HG02970 (cell line): ENCODE measurements at regions not wholly inside any gene's neighbourhood (a gene's known extent, or its start where the extent isn't known, plus 50 kb on each side); places are given as distances from the start of the nearest gene placed in this dataset.
"Not testable (repeated sequence)": the region's sequence is repeated elsewhere in the genome, so short reads cannot be mapped to it uniquely, and the experiment has no call there.

ENCODE experiments used
- ATAC-seq: cut with Tn5 transposase; IDR thresholded peaks from one replicate; pipeline ENCODE4 v1.9.1; 2021; ENCODE audit warnings: mild to moderate bottlenecking, moderate library complexity, moderate number of reproducible peaks; ENCODE audit not compliant: unreplicated experiment, low FRiP score

GRCh38 chr7:32694182-32694581, 197.4 kb downstream of the KBTBD2 start:
- no peak for ATAC-seq

GRCh38 chr7:32691965-32692815, 196.9 kb downstream of the AVL9 start:
- peak; percentile 67 for ATAC-seq

GRCh38 chr7:32688092-32688491, 192.8 kb downstream of the AVL9 start:
- ATAC-seq = not testable (repeated sequence)

- ATAC-seq = no peak
Observed at GRCh38 chr7:32681174-32681518, 185.9 kb downstream of the AVL9 start.

GRCh38 chr7:32680259-32681173, 185.2 kb downstream of the AVL9 start:
- ATAC-seq = no peak

- ATAC-seq = no peak
Observed at GRCh38 chr7:32679192-32679591, 183.9 kb downstream of the AVL9 start.

GRCh38 chr7:32677593-32677992, 182.3 kb downstream of the AVL9 start:
- ATAC-seq = no peak

- ATAC-seq = no peak
Observed at GRCh38 chr7:32676249-32676941, 181.1 kb downstream of the AVL9 start.

- ATAC-seq = no peak
Observed at GRCh38 chr7:32673275-32673983, 178.1 kb downstream of the AVL9 start.

- no peak for ATAC-seq
Observed at GRCh38 chr7:32670110-32671025, 175.1 kb downstream of the AVL9 start.

GRCh38 chr7:32669173-32669870, 174.0 kb downstream of the AVL9 start:
- ATAC-seq = not testable (repeated sequence)

GRCh38 chr7:32668387-32669097, 173.3 kb downstream of the AVL9 start:
- ATAC-seq = not testable (repeated sequence)

- ATAC-seq = not testable (repeated sequence)
Observed at GRCh38 chr7:32667586-32667985, 172.3 kb downstream of the AVL9 start.

GRCh38 chr7:32663805-32664211, 168.5 kb downstream of the AVL9 start:
- not testable (repeated sequence) for ATAC-seq

- ATAC-seq = not testable (repeated sequence)
Observed at GRCh38 chr7:32662509-32662908, 167.2 kb downstream of the AVL9 start.

GRCh38 chr7:32661929-32662328, 166.6 kb downstream of the AVL9 start:
- ATAC-seq = no peak

- ATAC-seq = no peak
Observed at GRCh38 chr7:32661501-32661900, 166.2 kb downstream of the AVL9 start.

GRCh38 chr7:32660936-32661335, 165.6 kb downstream of the AVL9 start:
- no peak for ATAC-seq
